Heart right ventricle (tissue), 16 donors: ENCODE measurements at regions not wholly inside any gene's neighbourhood (a gene's known extent, or its start where the extent isn't known, plus 50 kb on each side); places are given as distances from the start of the nearest gene placed in this dataset.

Experiments
- ATAC-seq, 8 donors: fragments of 200-7000 bp; cut with Tn5 transposase; one replicate each; pipeline ENCODE4 v1.9.1; 2020; ENCODE audit warnings: mild to moderate bottlenecking in 8 of 8, moderate library complexity in 8 of 8, moderate number of reproducible peaks in 1 of 8
- DNase-seq, 2 donors: peaks; one replicate each; pipeline ENCODE4 v3.0.0-alpha.2; 2020
- H3K27ac ChIP-seq, 10 donors: fragments of 200-600 bp; sonication (generic) in 2 of 10; one replicate each; pipeline versions ENCODE4 v1.5.0 to v1.8.0; 2020 to 2022; ENCODE audit warnings: mild to moderate bottlenecking in 3 of 10
- H3K27me3 ChIP-seq, 7 donors: fragments of 200-600 bp; one replicate each; pipeline ENCODE4 v1.8.0; 2021 to 2022; ENCODE audit warnings: mild to moderate bottlenecking in 2 of 7
- H3K36me3 ChIP-seq, 9 donors: fragments of 200-600 bp; sonication (generic) in 1 of 9; one replicate each; pipeline versions ENCODE4 v1.5.0 to v1.8.0; 2020 to 2022; ENCODE audit warnings: mild to moderate bottlenecking in 2 of 9
- H3K4me1 ChIP-seq, 9 donors: fragments of 200-600 bp; sonication (generic) in 1 of 9; one replicate each; pipeline versions ENCODE4 v1.5.0 to v1.8.0; 2020 to 2022; ENCODE audit warnings: mild to moderate bottlenecking in 4 of 9
- H3K4me3 ChIP-seq, 10 donors: fragments of 200-600 bp; sonication (generic) in 2 of 10; one replicate each; pipeline versions ENCODE4 v1.5.0 to v1.8.0; 2020 to 2022; ENCODE audit warnings: mild to moderate bottlenecking in 7 of 10, moderate library complexity in 2 of 10
- H3K9me3 ChIP-seq, 11 donors: fragments of 200-600 bp in 10 of 11; sonication (generic) in 2 of 11; one replicate each; pipeline versions ENCODE4 v1.5.0 to v1.8.0; 2013 to 2022; ENCODE audit warnings: mild to moderate bottlenecking in 2 of 11, control low read depth in 1 of 11, moderate library complexity in 1 of 11
- CTCF ChIP-seq, 9 donors: fragments of 200-600 bp; sonication (generic) in 2 of 9; IDR thresholded peaks; one replicate each; pipeline versions ENCODE4 v1.5.0 to v1.8.0; 2021 to 2022; ENCODE audit warnings: antibody characterized with exemption in 9 of 9, mild to moderate bottlenecking in 5 of 9, moderate library complexity in 1 of 9
- WGBS, 2 donors: extraction: QIAGEN DNeasy Blood & Tissue Kit; methylation state at CpG; one replicate each; pipeline ENCODE4 v1.1.7; 2013; ENCODE audit warnings: inconsistent platforms in 1 of 2; 5-methylcytosine and 5-hydroxymethylcytosine counted together
- intact Hi-C, 10 donors: fragments of 100-400 bp; cut with DNase I; formaldehyde crosslinking; loops; one replicate each; pipeline versions ENCODE4 v1.11.1 to v1.14.2; 2022
- donor health status: Arrhythmogenic right ventricular cardiomyopathy.
- donor health status: ischemic (EF 13 %, LVEDD 7.1; RV severe dilation, severe dysfunction).
- donor health status: healthy with polysubstance abuse.
- donor health status: DM: no; HTN: yes; CAD: no.
- donor health status: DM: no; HTN: no; CAD: no.
- donor health status: ischemic (EF 25% LVEDD 6.9; RV normal size, moderate dysfunction).
- donor health status: ischemic (EF 25% LVEDD 5.7; RV mildly dilated, moderate dysfunction).
- donor health status: healthy.
- donor health status: DM: yes; HTN: yes; CAD: no.
- donor health status: Ischemic cardiomyopathy.
- donor health status: ischemic (EF 35%, LVEDD 5.7; RV mildly dilated, moderate dysfunction).
- donor health status: nonischemic (EF 11% LVEDD 7.7; RV severe dilation, severe dysfunction).
- donor health status: DM: yes; HTN: yes; CAD: no.
- donor health status: PGD.
- donor health status: ischemic (EF 29% LVEDD 5.4; RV normal size, mild dysfunction).
- donor health status: nonischemic (EF 23%, LVEDD 6.1; RV moderate dilation, normal function).

- Histone ChIP-seq H3K9me3 (no peaks in the 10 kb centered on the region), H3K27ac (no peak overlapping the region), H3K27me3 (peaks cover 0 to 31% (median 13%) of the 10 kb centered on the region in 7 donors), H3K36me3 (no peaks in the 10 kb centered on the region), H3K4me1 (no peaks in the 10 kb centered on the region), H3K4me3 (no peak overlapping the region)
- 83 to 89% methylated on average over 12 of the region's 12 CpGs for WGBS, 2 donors
- intact Hi-C loops: loop anchor here in 7 of 10 donors (2.0 to 10.0 kb wide), 5 partner anchors 235 to 1955 kb away; no protein-coding TSS in a partner anchor
- ATAC-seq (no peak), DNase-seq (no peak)
- no peak for TF ChIP-seq CTCF (IDR thresholded peaks at IDR 0.05)
These were observed 83.2 kb downstream of the BUD13 start for GRCh38 chr11:116689413-116690127.

GRCh38 chr11:116688202-116688540 lies 84.6 kb downstream of the BUD13 start:
- peaks cover 0 to 13% (median 0%) of the 10 kb centered on the region in 11 donors for H3K9me3 ChIP-seq
- TF ChIP-seq CTCF (IDR thresholded peaks at IDR 0.05): no peak
- peaks cover 0 to 31% (median 11%) of the 10 kb centered on the region in 7 donors for H3K27me3 ChIP-seq
- no peaks in the 10 kb centered on the region for H3K36me3 ChIP-seq
- DNase-seq: no peak
- H3K4me3 ChIP-seq: no peak overlapping the region
- WGBS, 2 donors: 61 to 62% methylated on average over 6 of the region's 6 CpGs
- ATAC-seq: no peak
- H3K27ac ChIP-seq: no peak overlapping the region
- H3K4me1 ChIP-seq: no peaks in the 10 kb centered on the region
- intact Hi-C loops: no loop called here

- intact Hi-C loops: no loop called here
- H3K27me3 ChIP-seq: peaks cover 0 to 34% (median 9%) of the 10 kb centered on the region in 7 donors
- 38 to 39% methylated on average over 6 of the region's 6 CpGs for WGBS, 2 donors
- DNase-seq: no peak
- H3K36me3 ChIP-seq: no peaks in the 10 kb centered on the region
- TF ChIP-seq CTCF (IDR thresholded peaks at IDR 0.05): no peak
- no peaks in the 10 kb centered on the region for H3K4me1 ChIP-seq
- peaks cover 0 to 18% (median 0%) of the 10 kb centered on the region in 11 donors for H3K9me3 ChIP-seq
- ATAC-seq: no peak
- H3K4me3 ChIP-seq: no peak overlapping the region
- no peak overlapping the region for H3K27ac ChIP-seq
These were observed 85.2 kb downstream of the BUD13 start for GRCh38 chr11:116687458-116688201.

- no peaks in the 10 kb centered on the region for H3K4me1 ChIP-seq
- DNase-seq (no peak), ATAC-seq (no peak)
- no peak overlapping the region for H3K27ac ChIP-seq
- peaks cover 0 to 18% (median 0%) of the 10 kb centered on the region in 11 donors for H3K9me3 ChIP-seq
- 58 to 60% methylated on average over 9 of the region's 9 CpGs for WGBS, 2 donors
- no peaks in the 10 kb centered on the region for H3K36me3 ChIP-seq
- TF ChIP-seq CTCF (IDR thresholded peaks at IDR 0.05): no peak
- no peak overlapping the region for H3K4me3 ChIP-seq
- intact Hi-C loops: no loop called here
- peaks cover 0 to 30% (median 9%) of the 10 kb centered on the region in 7 donors for H3K27me3 ChIP-seq
These were observed 85.9 kb downstream of the BUD13 start for GRCh38 chr11:116686866-116687265.
